Liver (tissue), 8 donors: ENCODE measurements at regions not wholly inside any gene's neighbourhood (a gene's known extent, or its start where the extent isn't known, plus 50 kb on each side); places are given as distances from the start of the nearest gene placed in this dataset.
A peak's percentile ranks its signal among the peaks of the same experiment; 100 is the strongest.

Experiments
- DNase-seq: peaks from one replicate; pipeline ENCODE4 v3.0.0-alpha.2; 2017; ENCODE audit warnings: low spot score
- H3K27ac ChIP-seq, 2 donors: one replicate each; pipeline ENCODE4 v1.7.0; 2013; ENCODE audit warnings: inconsistent platforms in 2 of 2, low read length in 2 of 2, control low read depth in 1 of 2, low read depth in 1 of 2, mild to moderate bottlenecking in 1 of 2
- H3K27me3 ChIP-seq, 4 donors: one replicate each; pipeline versions ENCODE4 v1.6.1 to v1.7.0; 2013; ENCODE audit warnings: low read length in 3 of 4, inconsistent platforms in 1 of 4, mild to moderate bottlenecking in 1 of 4, moderate library complexity in 1 of 4; ENCODE audit not compliant: control insufficient read depth in 4 of 4, insufficient read depth in 4 of 4
- H3K36me3 ChIP-seq, 4 donors: one replicate each; pipeline versions ENCODE4 v1.6.1 to v1.7.0; 2013; ENCODE audit warnings: low read length in 3 of 4, mild to moderate bottlenecking in 3 of 4, low read depth in 1 of 4, moderate library complexity in 1 of 4; ENCODE audit not compliant: control insufficient read depth in 4 of 4, insufficient read depth in 3 of 4
- H3K4me1 ChIP-seq, 4 donors: one replicate each; pipeline versions ENCODE4 v1.6.1 to v1.7.0; 2013; ENCODE audit warnings: low read length in 3 of 4, mild to moderate bottlenecking in 3 of 4, moderate library complexity in 1 of 4; ENCODE audit not compliant: control insufficient read depth in 4 of 4, insufficient read depth in 4 of 4
- H3K4me3 ChIP-seq, 3 donors: one replicate each; pipeline versions ENCODE4 v1.6.1 to v1.7.0; 2013; ENCODE audit warnings: low read length in 3 of 3, control low read depth in 1 of 3, low read depth in 1 of 3, mild to moderate bottlenecking in 1 of 3
- H3K9ac ChIP-seq, 2 donors: one replicate each; pipeline ENCODE4 v1.7.0; 2013; ENCODE audit warnings: low read length in 2 of 2, mild to moderate bottlenecking in 2 of 2, moderate library complexity in 2 of 2, control low read depth in 1 of 2, low read depth in 1 of 2
- H3K9me3 ChIP-seq, 4 donors: one replicate each; pipeline versions ENCODE4 v1.6.1 to v1.7.0; 2013; ENCODE audit warnings: low read length in 3 of 4; ENCODE audit not compliant: control insufficient read depth in 4 of 4
- ATF3 ChIP-seq: IDR thresholded peaks from 2 replicates; pipeline ENCODE4 v1.6.1; 2016; ENCODE audit warnings: antibody characterized with exemption
- CTCF ChIP-seq: fragments of 150-350 bp; IDR thresholded peaks from 2 replicates; pipeline ENCODE4 v1.5.1; 2017; ENCODE audit warnings: improper control_type of control experiment, low read depth, low read length; ENCODE audit not compliant: missing input control
- EGR1 ChIP-seq, 2 donors: IDR thresholded peaks; 2 replicates each; pipeline ENCODE4 v1.6.1; 2016 to 2018; ENCODE audit warnings: antibody characterized with exemption in 2 of 2, low read depth in 2 of 2
- FOXA1 ChIP-seq: IDR thresholded peaks from 2 replicates; pipeline ENCODE4 v1.6.1; 2016; ENCODE audit warnings: antibody characterized with exemption
- FOXA2 ChIP-seq: IDR thresholded peaks from 2 replicates; pipeline ENCODE4 v1.6.1; 2016; ENCODE audit warnings: antibody characterized with exemption
- GABPA ChIP-seq, 2 donors: IDR thresholded peaks in 1 of 2; conservative IDR thresholded peaks in 1 of 2; 2 replicates each; pipeline ENCODE4 v1.6.1; 2016; ENCODE audit warnings: antibody characterized with exemption in 2 of 2, mild to moderate bottlenecking in 1 of 2, moderate library complexity in 1 of 2
- HNF4A ChIP-seq, 2 donors: conservative IDR thresholded peaks; 2 replicates each; pipeline ENCODE4 v1.6.1; 2016; ENCODE audit warnings: antibody characterized with exemption in 2 of 2, mild to moderate bottlenecking in 2 of 2
- HNF4G ChIP-seq: IDR thresholded peaks from 2 replicates; pipeline ENCODE4 v1.6.1; 2016; ENCODE audit warnings: antibody characterized with exemption
- JUND ChIP-seq, 2 donors: IDR thresholded peaks; 2 replicates each; pipeline ENCODE4 v1.6.1; 2016; ENCODE audit warnings: antibody characterized with exemption in 2 of 2
- MAX ChIP-seq: IDR thresholded peaks from 2 replicates; pipeline ENCODE4 v1.6.1; 2016; ENCODE audit warnings: antibody characterized with exemption
- NR2F2 ChIP-seq: IDR thresholded peaks from 2 replicates; pipeline ENCODE4 v1.6.1; 2016; ENCODE audit warnings: antibody characterized with exemption
- RAD21 ChIP-seq, 2 donors: IDR thresholded peaks; 2 replicates each; pipeline ENCODE4 v1.6.1; 2016; ENCODE audit warnings: antibody characterized with exemption in 2 of 2, mild to moderate bottlenecking in 2 of 2
- REST ChIP-seq: IDR thresholded peaks from 2 replicates; pipeline ENCODE4 v1.6.1; 2016; ENCODE audit warnings: antibody characterized with exemption, mild to moderate bottlenecking
- RXRA ChIP-seq, 2 donors: IDR thresholded peaks; 2 replicates each; pipeline ENCODE4 v1.6.1; 2017 to 2018; ENCODE audit warnings: antibody characterized with exemption in 2 of 2, mild to moderate bottlenecking in 1 of 2
- SP1 ChIP-seq: IDR thresholded peaks from 2 replicates; pipeline ENCODE4 v1.6.1; 2018; ENCODE audit warnings: antibody characterized with exemption, mild to moderate bottlenecking
- TAF1 ChIP-seq: conservative IDR thresholded peaks from 2 replicates; pipeline ENCODE4 v1.6.1; 2016; ENCODE audit warnings: antibody characterized with exemption, mild to moderate bottlenecking
- YY1 ChIP-seq: IDR thresholded peaks from 2 replicates; pipeline ENCODE4 v1.6.1; 2016; ENCODE audit warnings: antibody characterized with exemption, mild to moderate bottlenecking
- ZBTB33 ChIP-seq: IDR thresholded peaks from 2 replicates; pipeline ENCODE4 v1.6.1; 2016; ENCODE audit warnings: antibody characterized with exemption
- WGBS: extraction: QIAGEN DNeasy Blood & Tissue Kit; methylation state at CpG from one replicate; pipeline ENCODE4 v1.1.7; 2013; 5-methylcytosine and 5-hydroxymethylcytosine counted together
- donor health status: healthy.
- donor health status: healthy.
- donor health status: healthy.
- donor health status: healthy.
- donor health status: healthy.

- no peak overlapping the region for H3K4me3 ChIP-seq
- no peak for DNase-seq
- H3K9ac ChIP-seq, result no peak overlapping the region
- H3K27me3 ChIP-seq, result no peaks in the 10 kb centered on the region
- peaks cover 0 to 3% (median 0%) of the 10 kb centered on the region in 4 donors for H3K4me1 ChIP-seq
- no peaks in the 10 kb centered on the region for H3K9me3 ChIP-seq
- TF ChIP-seq CTCF, result peak; percentile 69
- TF ChIP-seq MAX, result no peak
- no peak for TF ChIP-seq GABPA (IDR thresholded peaks at IDR 0.05 in 1 of 2, conservative IDR thresholded peaks at IDR 0.05 in 1 of 2)
- no peak for TF ChIP-seq ZBTB33
- no peak for TF ChIP-seq HNF4A (conservative IDR thresholded peaks at IDR 0.05)
- TF ChIP-seq NR2F2, result no peak
- peak; percentile 86 to 87 for TF ChIP-seq RAD21 (IDR thresholded peaks at IDR 0.05)
- no peak for TF ChIP-seq JUND (IDR thresholded peaks at IDR 0.05)
- TF ChIP-seq ATF3, result peak; percentile 37
- no peak for TF ChIP-seq FOXA2
- no peak for TF ChIP-seq RXRA (IDR thresholded peaks at IDR 0.05)
- TF ChIP-seq REST, result no peak
- no peak for TF ChIP-seq HNF4G
- no peak for TF ChIP-seq EGR1 (IDR thresholded peaks at IDR 0.05; ENCODE audit: low read depth in 2 of 2)
- no peak for TF ChIP-seq FOXA1
- TF ChIP-seq YY1, result no peak
- no peak for TF ChIP-seq SP1
- TF ChIP-seq TAF1, result no peak
- H3K27ac ChIP-seq, result no peak overlapping the region
- 12% methylated on average over 7 of the region's 7 CpGs for WGBS
- no peaks in the 10 kb centered on the region for H3K36me3 ChIP-seq
Measured at GRCh38 chr2:57516698-57517340, 529.8 kb upstream of the VRK2 start.
